SJCRH30 (cell line): ENCODE measurements at regions not wholly inside any gene's neighbourhood (a gene's known extent, or its start where the extent isn't known, plus 50 kb on each side); places are given as distances from the start of the nearest gene placed in this dataset.

Experiments used
- DNase-seq, 2 experiments: peaks; one replicate each; pipeline ENCODE4 v3.0.0-alpha.2; 2015 to 2020
- H3K27ac ChIP-seq: fragments of 250-450 bp; sonication (Bioruptor Pico); 2 replicates; pipeline ENCODE4 v1.5.1; 2020; ENCODE audit warnings: mild to moderate bottlenecking, moderate library complexity
- H3K27me3 ChIP-seq: fragments of 250-450 bp; sonication (Bioruptor Pico); 2 replicates; pipeline ENCODE4 v1.5.1; 2020; ENCODE audit warnings: mild to moderate bottlenecking, moderate library complexity
- H3K36me3 ChIP-seq: fragments of 250-450 bp; sonication (Bioruptor Pico); 2 replicates; pipeline ENCODE4 v1.5.1; 2020; ENCODE audit warnings: mild to moderate bottlenecking, moderate library complexity
- H3K4me1 ChIP-seq: fragments of 250-450 bp; sonication (Bioruptor Pico); 2 replicates; pipeline ENCODE4 v1.5.1; 2020; ENCODE audit warnings: mild to moderate bottlenecking, moderate library complexity
- H3K4me3 ChIP-seq: fragments of 250-450 bp; sonication (Bioruptor Pico); 2 replicates; pipeline ENCODE4 v1.5.1; 2020; ENCODE audit warnings: mild to moderate bottlenecking, moderate library complexity
- H3K9me3 ChIP-seq: fragments of 250-450 bp; sonication (Bioruptor Pico); replicated peaks from 2 replicates; pipeline ENCODE4 v1.5.1; 2020; ENCODE audit warnings: mild to moderate bottlenecking, moderate library complexity

DNA sequence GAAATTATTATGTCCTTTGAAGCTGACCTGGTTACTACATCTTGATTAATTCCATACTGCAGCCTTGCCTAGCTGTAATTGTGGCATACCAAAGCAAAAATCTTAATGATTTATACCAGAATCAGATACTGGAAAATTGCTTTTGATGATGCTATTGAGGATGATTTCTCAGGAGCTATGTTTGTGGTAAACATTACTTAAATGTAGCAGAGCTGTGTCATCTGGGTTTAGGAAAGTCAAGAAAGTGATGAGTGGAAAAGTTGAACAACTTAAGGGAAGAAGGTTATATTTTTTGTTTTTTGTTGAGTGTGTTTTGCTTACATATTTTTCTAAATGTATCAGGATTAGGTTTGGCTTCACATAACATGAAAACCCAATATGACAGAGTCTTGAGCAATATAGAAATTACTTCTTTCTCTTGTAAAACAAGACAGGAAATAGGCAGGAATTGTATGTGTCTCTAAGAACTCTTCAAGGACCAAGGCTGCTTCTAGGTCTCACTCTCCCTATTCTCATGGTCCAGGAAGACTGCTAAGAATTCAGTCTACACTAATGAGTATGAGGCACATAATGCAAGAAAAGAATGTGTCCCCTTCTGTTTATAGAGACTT, 87.6 kb upstream of the MTPN start:
- H3K4me3 ChIP-seq: no peak overlapping the region
- H3K27me3 ChIP-seq: peaks cover 1% of the 10 kb centered on the region; the same call in 1 of the 2 replicates
- H3K9me3 ChIP-seq: no peaks in the 10 kb centered on the region
- H3K27ac ChIP-seq: no peak overlapping the region
- no peak for DNase-seq
- H3K36me3 ChIP-seq: no peaks in the 10 kb centered on the region; the same call in 1 of the 2 replicates
- H3K4me1 ChIP-seq: peaks cover 18% of the 10 kb centered on the region

DNA sequence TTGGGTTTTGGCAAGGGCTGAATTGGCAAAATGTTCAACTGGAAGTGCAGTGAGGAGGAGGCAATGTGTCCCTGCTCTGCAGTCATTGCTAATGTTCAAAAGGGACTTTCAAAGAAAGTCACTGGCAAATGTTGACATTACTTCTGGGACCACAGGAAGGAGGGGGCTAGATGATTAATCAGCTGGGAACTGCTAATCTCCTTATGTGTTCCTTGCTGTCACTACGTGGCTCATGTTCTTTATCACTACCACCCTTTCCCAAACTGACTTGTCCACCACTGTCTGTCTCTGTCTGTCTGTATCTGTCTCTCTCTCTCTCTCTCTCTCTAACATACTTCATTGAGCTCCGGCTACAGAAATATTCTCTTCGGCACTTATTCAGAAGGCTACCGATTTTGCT, 86.9 kb upstream of the MTPN start:
- H3K4me3 ChIP-seq: no peak overlapping the region
- no peak for DNase-seq
- H3K27me3 ChIP-seq: no peaks in the 10 kb centered on the region; the same call in 1 of the 2 replicates
- no peaks in the 10 kb centered on the region; the same call in 1 of the 2 replicates for H3K36me3 ChIP-seq
- H3K27ac ChIP-seq: no peak overlapping the region
- H3K4me1 ChIP-seq: peaks cover 18% of the 10 kb centered on the region
- H3K9me3 ChIP-seq: no peaks in the 10 kb centered on the region

DNA sequence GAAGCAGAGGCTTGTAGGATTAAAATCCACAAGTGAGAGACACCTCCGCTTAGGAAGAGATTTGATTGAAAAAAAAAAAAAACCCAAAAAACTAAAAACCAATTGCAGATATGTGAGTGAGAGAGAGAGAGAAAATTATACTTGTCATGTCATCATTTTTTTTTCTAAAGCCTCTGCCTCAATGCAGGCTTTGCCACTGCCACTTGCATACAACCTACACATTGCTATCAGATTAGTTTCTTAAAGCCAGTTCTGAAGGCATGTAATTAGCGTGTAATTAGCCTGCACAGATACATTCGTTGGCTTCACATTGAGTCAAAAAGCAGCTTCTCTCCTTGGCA, 86.1 kb upstream of the MTPN start:
- H3K27ac ChIP-seq: no peak overlapping the region
- DNase-seq: peak in 1 of 2 experiments; percentile 37
- H3K27me3 ChIP-seq: no peaks in the 10 kb centered on the region; the same call in 1 of the 2 replicates
- H3K36me3 ChIP-seq: no peaks in the 10 kb centered on the region; the same call in 1 of the 2 replicates
- no peak overlapping the region for H3K4me3 ChIP-seq
- H3K4me1 ChIP-seq: peaks cover 18% of the 10 kb centered on the region
- H3K9me3 ChIP-seq: no peaks in the 10 kb centered on the region

DNA sequence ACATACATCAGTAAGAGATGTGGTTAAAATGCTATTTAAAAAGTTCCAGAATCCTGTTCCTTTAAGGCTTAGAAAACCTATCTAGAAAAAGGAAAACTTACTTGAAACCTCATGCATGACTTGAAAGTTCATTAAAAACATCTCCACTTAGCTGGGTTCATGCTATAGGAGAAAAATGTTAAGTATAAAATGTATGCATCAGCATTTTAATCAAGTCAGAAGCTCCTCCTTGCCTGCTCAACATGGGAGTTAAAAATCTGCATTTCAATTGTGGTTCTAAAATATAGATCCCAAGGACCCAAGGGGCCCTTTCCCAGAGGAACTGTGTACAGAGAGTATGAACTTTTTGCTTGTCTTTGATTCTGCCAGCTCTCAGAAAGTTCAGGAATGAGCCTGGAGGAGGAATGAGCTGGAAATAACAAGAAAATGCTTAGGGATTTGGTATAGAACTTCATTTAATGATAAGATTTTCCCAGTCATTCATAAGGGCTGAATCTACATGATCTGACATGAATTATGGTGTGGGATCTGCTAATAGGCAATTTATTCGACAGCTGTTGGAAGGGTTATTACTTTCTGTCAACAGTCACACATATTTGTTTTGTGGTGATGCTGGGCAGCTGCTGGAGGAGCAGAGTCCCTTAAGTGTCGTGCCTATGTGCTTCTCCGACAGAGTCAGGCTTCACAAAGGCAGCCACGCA, 85.6 kb upstream of the MTPN start:
- no peaks in the 10 kb centered on the region; the same call in 1 of the 2 replicates for H3K36me3 ChIP-seq
- H3K9me3 ChIP-seq: no peaks in the 10 kb centered on the region
- peak; percentile 56 to 66 for DNase-seq
- no peak overlapping the region for H3K4me3 ChIP-seq
- no peaks in the 10 kb centered on the region; the same call in 1 of the 2 replicates for H3K27me3 ChIP-seq
- peaks cover 18% of the 10 kb centered on the region for H3K4me1 ChIP-seq
- H3K27ac ChIP-seq: 0 out of 2 replicates have a peak overlapping the region, but pooled peaks have one; percentile 3

DNA sequence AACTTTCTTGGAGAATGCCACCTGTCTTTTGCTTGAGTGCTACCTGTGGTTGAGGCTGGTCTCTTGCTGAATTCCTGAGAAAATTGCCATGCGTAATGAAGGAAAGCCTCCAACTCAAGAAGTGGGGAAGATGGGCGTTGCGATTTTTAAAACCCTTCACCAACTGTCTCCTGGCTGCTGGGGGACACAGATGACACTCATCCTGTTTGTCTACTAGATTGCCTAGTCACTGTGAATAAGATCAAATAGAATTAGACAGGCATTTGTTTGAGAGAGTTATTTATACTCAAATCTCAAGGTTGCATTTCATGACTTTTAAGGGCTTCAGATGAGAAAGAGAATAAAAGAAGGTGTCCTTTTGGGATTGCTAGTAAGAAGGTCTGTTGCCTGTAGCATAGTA, 84.3 kb upstream of the MTPN start:
- Histone ChIP-seq H3K4me1 (peaks cover 14% of the 10 kb centered on the region), H3K36me3 (no peaks in the 10 kb centered on the region; the same call in 1 of the 2 replicates), H3K9me3 (no peaks in the 10 kb centered on the region), H3K27ac (no peak overlapping the region), H3K4me3 (no peak overlapping the region), H3K27me3 (no peaks in the 10 kb centered on the region)
- DNase-seq: no peak

DNA sequence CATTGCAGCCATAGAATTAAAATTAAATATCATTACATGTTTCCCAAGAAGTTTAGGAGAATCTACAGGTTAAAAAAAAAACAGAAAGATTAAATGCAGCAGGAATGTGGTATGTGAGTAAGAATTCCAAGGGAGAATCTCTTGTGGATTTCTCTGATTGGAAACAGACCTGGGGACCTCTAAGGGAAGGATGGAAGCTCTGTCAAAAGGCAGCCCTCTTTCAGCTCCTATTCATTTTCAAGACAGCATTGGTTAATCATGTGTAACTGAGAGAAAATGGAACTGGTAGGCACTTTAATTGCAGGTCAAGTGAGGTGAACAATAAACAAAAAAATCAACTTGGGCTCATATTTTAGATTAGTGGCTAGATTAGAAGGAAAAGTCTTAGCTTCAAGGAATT, 81.4 kb upstream of the MTPN start:
- no peaks in the 10 kb centered on the region for H3K9me3 ChIP-seq
- DNase-seq: no peak
- no peak overlapping the region for H3K27ac ChIP-seq
- no peaks in the 10 kb centered on the region; the same call in 1 of the 2 replicates for H3K36me3 ChIP-seq
- H3K4me3 ChIP-seq: no peak overlapping the region
- no peaks in the 10 kb centered on the region for H3K27me3 ChIP-seq
- H3K4me1 ChIP-seq: peaks cover 7% of the 10 kb centered on the region

DNA sequence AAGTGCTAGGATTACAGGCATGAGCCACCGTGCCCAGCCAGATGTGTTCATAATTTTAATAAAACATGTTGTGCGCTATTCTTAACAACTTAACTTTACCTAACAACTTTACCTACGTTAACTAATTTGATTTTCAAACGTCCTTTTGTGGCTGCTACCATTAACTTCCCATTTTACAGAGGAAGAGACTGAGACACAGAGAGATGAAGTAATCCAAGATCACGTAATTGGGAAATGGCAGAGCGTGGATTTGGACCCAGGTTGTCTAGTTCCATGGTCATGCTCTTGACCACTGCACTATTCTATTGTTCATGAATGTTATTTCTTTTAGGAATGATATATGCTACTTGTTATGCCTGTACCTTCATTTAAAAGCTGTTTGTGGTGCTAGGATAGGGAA, 80.3 kb upstream of the MTPN start:
- no peaks in the 10 kb centered on the region; the same call in none of the 2 replicates for H3K4me1 ChIP-seq
- H3K9me3 ChIP-seq: no peaks in the 10 kb centered on the region
- no peak for DNase-seq
- no peak overlapping the region for H3K4me3 ChIP-seq
- H3K27me3 ChIP-seq: no peaks in the 10 kb centered on the region
- no peaks in the 10 kb centered on the region; the same call in 1 of the 2 replicates for H3K36me3 ChIP-seq
- no peak overlapping the region for H3K27ac ChIP-seq

DNA sequence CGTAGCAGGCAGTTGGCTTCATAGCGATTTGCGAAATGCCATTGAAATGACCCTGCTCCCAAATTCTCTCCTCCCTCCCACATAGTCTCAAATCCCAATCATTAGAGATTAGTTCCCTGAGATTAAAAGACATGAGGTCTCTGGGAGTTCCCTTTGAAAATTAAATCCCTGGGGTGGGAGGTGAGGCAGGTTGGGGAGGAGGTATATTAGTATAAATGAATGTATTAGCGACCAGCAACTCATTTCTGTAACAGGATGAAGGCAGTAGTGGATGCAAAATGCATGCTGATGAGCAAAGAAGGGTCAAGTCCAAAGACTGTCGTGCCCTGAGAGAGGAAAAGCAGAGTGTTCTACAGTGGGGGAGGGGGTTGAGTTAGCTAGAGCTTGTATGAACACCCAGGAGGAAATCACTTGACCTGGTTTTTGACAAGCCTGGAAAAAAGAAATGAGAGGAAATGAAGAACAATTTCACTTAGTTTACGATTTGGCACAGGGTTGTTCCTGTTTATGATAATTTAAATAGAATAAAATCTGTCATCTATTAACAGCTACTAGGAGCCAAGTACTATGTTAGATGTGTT, 79.6 kb upstream of the MTPN start:
- Histone ChIP-seq H3K4me3 (no peak overlapping the region), H3K9me3 (no peaks in the 10 kb centered on the region)

DNA sequence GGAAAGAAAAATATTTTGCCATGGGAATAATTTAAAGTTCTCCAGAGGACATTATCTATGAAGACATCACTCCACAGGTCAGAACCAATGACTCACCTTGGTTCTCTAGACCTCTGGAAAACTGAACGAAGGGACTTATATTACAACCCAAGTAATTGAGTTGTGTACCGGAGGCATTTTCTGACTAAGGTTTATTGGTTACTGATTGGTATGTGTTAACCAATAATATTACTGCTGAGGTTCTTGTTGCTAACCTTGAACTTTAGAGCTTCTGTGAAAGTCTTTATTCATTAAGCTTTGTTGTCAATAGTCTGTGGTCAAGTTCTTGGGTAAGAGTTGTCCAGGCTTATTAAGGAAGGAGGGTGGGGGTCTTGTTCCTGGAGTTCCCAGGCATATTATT, 78.1 kb upstream of the MTPN start:
- no peak for DNase-seq
- no peaks in the 10 kb centered on the region for H3K4me1 ChIP-seq
- no peak overlapping the region for H3K4me3 ChIP-seq
- H3K36me3 ChIP-seq: no peaks in the 10 kb centered on the region; the same call in 1 of the 2 replicates
- no peaks in the 10 kb centered on the region for H3K27me3 ChIP-seq
- H3K27ac ChIP-seq: no peak overlapping the region
- H3K9me3 ChIP-seq: no peaks in the 10 kb centered on the region

More for the DNA sequence above, 79.6 kb upstream of the MTPN start:
- no peak overlapping the region for H3K27ac ChIP-seq
- no peaks in the 10 kb centered on the region for H3K27me3 ChIP-seq
- H3K4me1 ChIP-seq: no peaks in the 10 kb centered on the region; the same call in none of the 2 replicates
- H3K36me3 ChIP-seq: no peaks in the 10 kb centered on the region; the same call in 1 of the 2 replicates
- no peak for DNase-seq

DNA sequence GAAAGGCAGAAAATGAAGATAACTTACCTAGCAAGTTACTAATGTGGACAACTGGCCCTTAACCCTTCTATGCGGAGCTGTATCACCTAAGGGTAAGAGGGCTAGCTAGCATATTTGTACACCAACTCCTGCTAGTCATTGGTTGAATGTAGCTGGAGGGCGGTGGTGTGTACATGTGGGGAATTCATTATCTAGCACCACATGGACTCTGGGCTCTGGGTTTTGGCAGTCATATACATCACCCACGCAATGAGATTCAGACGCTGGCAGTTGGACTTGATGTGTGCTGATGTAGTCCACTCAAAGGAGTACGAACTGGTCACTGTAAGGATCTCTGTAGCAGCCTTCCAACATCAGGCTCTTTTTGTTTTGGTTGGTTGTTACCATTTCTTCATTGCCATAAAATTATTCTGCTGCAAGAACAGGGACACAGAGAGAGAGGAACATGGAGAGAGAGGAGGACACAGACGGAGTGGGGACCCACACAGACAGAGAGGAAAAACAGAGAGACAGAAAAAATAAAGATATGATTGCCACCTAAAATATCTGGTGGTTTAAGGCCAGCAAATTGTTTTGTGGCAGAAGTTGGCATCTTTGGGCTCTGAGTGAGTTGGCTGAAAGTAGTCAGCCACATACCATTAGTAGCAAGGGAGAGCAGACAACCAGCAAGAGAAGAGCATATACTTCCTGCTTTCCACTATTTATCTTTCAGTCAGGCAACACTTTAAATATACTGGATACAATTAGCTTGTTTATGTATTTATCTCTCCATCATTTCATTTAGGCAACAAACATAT, 76.7 kb upstream of the MTPN start:
- Histone ChIP-seq H3K4me3 (no peak overlapping the region), H3K36me3 (no peaks in the 10 kb centered on the region), H3K9me3 (no peaks in the 10 kb centered on the region), H3K4me1 (no peaks in the 10 kb centered on the region), H3K27me3 (no peaks in the 10 kb centered on the region), H3K27ac (no peak overlapping the region)
- DNase-seq: no peak

DNA sequence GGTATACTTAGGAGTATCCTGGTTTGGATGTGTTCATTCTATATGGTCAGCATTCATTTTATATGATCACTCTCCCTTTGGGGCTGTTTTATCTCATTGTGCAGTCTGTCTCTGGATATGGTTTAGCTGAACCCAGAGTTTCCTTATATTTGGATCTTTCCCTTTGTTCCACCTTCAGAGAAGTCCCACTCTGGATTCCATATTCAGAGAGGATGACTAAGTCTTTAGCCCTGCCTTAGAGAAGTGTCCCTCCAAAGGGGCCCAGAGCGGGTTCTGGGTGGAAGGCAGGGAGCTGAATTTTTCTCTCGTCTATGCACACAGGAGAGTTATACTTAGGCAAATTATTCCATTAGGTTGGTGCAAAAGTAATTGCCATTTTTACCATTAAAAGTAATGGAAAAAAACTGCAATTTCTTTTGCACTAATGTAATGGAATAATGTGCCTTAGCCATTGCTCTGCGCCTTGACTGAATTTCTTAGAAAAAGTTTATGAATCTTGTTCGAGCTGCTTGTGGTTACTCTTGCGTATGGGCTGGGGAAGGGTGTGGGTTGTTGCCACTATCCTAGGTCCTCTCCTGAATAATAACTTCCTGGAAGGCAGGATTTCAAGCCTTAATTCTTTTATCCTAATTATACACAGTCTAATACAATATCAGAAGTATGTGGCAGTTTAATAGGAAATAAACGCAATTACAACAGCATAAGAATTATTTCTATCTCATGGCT, 74.2 kb upstream of the MTPN start:
- no peaks in the 10 kb centered on the region for H3K9me3 ChIP-seq
- no peak overlapping the region for H3K27ac ChIP-seq
- H3K27me3 ChIP-seq: no peaks in the 10 kb centered on the region
- DNase-seq: no peak
- H3K4me3 ChIP-seq: no peak overlapping the region
- no peaks in the 10 kb centered on the region for H3K36me3 ChIP-seq
- H3K4me1 ChIP-seq: no peaks in the 10 kb centered on the region

DNA sequence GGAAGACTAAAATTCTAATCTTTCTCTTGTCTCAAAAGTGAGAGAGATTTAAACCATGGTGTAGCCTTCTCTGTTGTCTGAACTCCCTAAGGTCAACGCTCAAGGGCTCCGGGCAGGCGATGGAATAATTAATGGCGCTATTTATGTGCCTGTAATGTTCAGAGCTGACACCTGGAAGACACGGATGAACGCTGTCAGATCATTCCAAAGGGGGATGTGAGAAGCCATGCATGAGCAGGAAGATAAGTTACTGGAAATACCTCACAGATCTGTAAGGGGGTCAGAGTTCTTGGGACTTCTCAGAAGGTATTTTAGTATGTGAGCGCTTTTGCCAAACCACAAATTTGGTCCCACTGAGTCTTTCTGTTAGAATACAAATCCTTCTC, 73.3 kb upstream of the MTPN start:
- H3K4me3 ChIP-seq: no peak overlapping the region
- H3K27ac ChIP-seq: no peak overlapping the region
- no peaks in the 10 kb centered on the region for H3K9me3 ChIP-seq
- no peaks in the 10 kb centered on the region for H3K27me3 ChIP-seq
- DNase-seq: no peak
- H3K4me1 ChIP-seq: no peaks in the 10 kb centered on the region
- H3K36me3 ChIP-seq: no peaks in the 10 kb centered on the region

DNA sequence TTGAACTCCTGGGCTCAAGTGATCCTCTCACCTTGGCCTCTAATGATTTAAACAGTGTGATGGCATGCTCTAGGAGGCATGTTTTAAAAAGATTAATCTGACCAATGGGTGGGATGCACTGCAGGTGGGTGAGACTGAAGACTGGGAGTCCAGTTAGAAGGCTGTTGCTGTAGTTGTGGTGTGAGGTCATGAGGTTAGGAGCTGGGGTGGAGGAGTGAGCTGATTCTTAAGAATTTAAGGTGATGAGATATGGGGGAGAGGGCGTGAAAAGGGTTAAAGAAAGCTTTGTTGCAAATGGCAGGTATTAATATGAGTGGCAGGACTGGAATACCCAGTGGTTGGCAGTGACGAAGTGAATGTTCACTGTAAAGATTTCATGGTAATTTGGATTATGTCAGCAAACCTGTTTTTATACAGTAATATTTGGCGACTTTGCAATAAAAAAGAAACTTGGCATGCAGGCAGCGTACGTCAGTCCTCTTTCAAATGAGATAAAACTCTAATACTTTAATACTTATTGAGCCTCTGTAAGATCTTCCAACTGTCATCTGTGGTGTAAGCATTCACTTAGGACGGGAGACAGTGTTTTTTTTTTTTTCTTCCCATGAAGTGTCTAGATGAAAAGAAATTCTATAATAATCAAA, 72.8 kb upstream of the MTPN start:
- Histone ChIP-seq H3K4me1 (no peaks in the 10 kb centered on the region), H3K36me3 (no peaks in the 10 kb centered on the region), H3K9me3 (no peaks in the 10 kb centered on the region), H3K27me3 (no peaks in the 10 kb centered on the region), H3K4me3 (no peak overlapping the region), H3K27ac (no peak overlapping the region)
- no peak for DNase-seq

DNA sequence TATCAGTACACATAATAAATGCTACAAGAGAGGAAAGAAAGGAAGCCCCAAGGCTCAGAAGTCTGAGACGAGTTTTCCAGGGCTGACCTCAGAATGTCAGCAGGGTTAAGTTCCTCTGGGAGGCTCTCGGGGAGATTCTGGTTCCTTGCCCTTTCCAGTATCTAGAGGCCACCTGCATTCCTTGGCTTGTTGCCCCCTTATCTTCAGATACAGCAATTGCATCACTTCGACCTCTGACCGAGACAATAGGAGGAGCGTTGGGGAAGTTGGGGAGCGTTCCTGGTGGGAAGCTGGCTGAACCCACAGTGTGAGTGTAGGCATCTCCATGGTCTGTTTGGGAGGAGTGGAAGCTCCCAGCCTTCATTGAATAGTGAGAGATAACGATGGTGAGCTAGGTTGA, 72.0 kb upstream of the MTPN start:
- no peaks in the 10 kb centered on the region for H3K4me1 ChIP-seq

More for the DNA sequence above, 72.0 kb upstream of the MTPN start:
- Histone ChIP-seq H3K4me3 (no peak overlapping the region), H3K27ac (no peak overlapping the region), H3K9me3 (no peaks in the 10 kb centered on the region), H3K36me3 (no peaks in the 10 kb centered on the region), H3K27me3 (no peaks in the 10 kb centered on the region)
- DNase-seq: no peak
